T-helper 2 cell treated with Interferon-gamma antibody and Interleukin-4, amounts not matched to agents 5 μg/mL and 100 μg/mL, for 36 hours (primary cell): ENCODE measurements at regions not wholly inside any gene's neighbourhood (a gene's known extent, or its start where the extent isn't known, plus 50 kb on each side); places are given as distances from the start of the nearest gene placed in this dataset.
"Not testable (repeated sequence)": the region's sequence is repeated elsewhere in the genome, so short reads cannot be mapped to it uniquely, and the experiment has no call there.

Experiments
- DNase-seq: peaks from one replicate; pipeline ENCODE4 v3.0.0; 2021; ENCODE audit warnings: low spot score
- H3K27ac Mint-ChIP-seq: one replicate; pipeline ENCODE4 v1.8.0; 2021; ENCODE audit warnings: mild to moderate bottlenecking, mixed read lengths
- H3K27me3 Mint-ChIP-seq: one replicate; pipeline ENCODE4 v1.8.0; 2021; ENCODE audit warnings: low read depth, mixed read lengths
- H3K36me3 Mint-ChIP-seq: one replicate; pipeline ENCODE4 v1.8.0; 2021; ENCODE audit warnings: low read depth, mixed read lengths
- H3K4me1 Mint-ChIP-seq: one replicate; pipeline ENCODE4 v1.8.0; 2021; ENCODE audit warnings: low read depth, mixed read lengths
- H3K4me3 Mint-ChIP-seq: one replicate; pipeline ENCODE4 v1.8.0; 2022; ENCODE audit warnings: mild to moderate bottlenecking, moderate library complexity, mixed read lengths
- H3K9me3 Mint-ChIP-seq: one replicate; pipeline ENCODE4 v1.8.0; 2021; ENCODE audit warnings: mixed read lengths

DNA sequence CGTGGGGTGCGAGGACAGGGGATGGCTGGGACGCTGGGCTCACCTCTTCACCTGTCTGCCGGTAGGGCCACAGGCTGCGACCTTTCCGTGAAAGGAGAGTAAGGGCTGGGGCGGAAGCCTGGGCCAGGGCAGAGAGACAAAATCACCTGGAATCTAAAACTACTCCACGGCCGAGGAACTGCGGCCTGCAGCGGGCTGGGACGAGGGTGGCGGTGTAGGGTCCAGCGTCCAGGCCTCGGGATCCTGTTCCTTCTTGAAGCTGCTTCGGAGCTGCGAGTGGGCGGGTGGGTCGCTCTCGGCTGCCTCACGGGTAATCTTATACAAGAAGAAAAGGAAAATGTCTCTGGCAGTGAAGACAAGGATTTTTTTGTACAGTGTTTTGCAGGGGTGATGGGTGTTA lies 356.5 kb downstream of the ZNF33B start:
- not testable (repeated sequence) for H3K9me3 Mint-ChIP-seq, H3K4me3 Mint-ChIP-seq, H3K4me1 Mint-ChIP-seq, H3K27ac Mint-ChIP-seq, H3K27me3 Mint-ChIP-seq, DNase-seq, H3K36me3 Mint-ChIP-seq

GRCh38 chr10:42269788-42270187 lies 368.6 kb downstream of the ZNF33B start:
- H3K27ac Mint-ChIP-seq, H3K4me1 Mint-ChIP-seq, H3K27me3 Mint-ChIP-seq, H3K4me3 Mint-ChIP-seq, DNase-seq, H3K36me3 Mint-ChIP-seq: not testable (repeated sequence)
- H3K9me3 Mint-ChIP-seq, result peaks cover 27% of the 10 kb centered on the region

GRCh38 chr10:42263259-42263658 lies 375.1 kb downstream of the ZNF33B start:
- H3K36me3 Mint-ChIP-seq, DNase-seq, H3K27me3 Mint-ChIP-seq, H3K27ac Mint-ChIP-seq, H3K4me1 Mint-ChIP-seq, H3K4me3 Mint-ChIP-seq: not testable (repeated sequence)
- H3K9me3 Mint-ChIP-seq, result peaks cover 46% of the 10 kb centered on the region

DNA sequence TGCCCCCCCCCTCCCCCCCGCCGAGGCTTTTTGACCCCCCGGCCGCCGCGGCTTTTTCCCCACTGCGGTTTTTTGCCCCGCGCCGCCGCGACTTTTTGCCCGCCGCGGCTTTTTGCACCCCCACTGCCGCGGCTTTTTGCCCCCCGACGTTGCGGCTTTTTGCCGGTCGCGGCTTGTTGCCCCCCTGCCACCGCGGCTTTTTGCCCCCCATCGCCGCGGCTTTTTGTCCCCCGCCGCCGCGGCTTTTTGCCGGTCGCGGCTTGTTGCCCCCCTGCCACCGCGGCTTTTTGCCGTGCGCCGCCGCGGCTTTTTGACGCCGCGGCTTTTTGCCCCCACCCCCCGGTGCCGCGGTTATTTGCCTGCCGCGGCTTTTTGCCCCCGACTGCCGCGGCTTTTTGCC lies 395.4 kb downstream of the ZNF33B start:
- H3K27me3 Mint-ChIP-seq, H3K4me3 Mint-ChIP-seq, H3K27ac Mint-ChIP-seq, H3K36me3 Mint-ChIP-seq, H3K4me1 Mint-ChIP-seq, DNase-seq: not testable (repeated sequence)
- peaks cover 13% of the 10 kb centered on the region for H3K9me3 Mint-ChIP-seq

GRCh38 chr10:42242135-42242805 lies 396.1 kb downstream of the ZNF33B start:
- Mint-ChIP-seq H3K9me3 (peaks cover 16% of the 10 kb centered on the region), H3K4me1 (peaks cover 1% of the 10 kb centered on the region), H3K4me3 (no peak overlapping the region), H3K27me3 (peaks cover 10% of the 10 kb centered on the region), H3K36me3 (peaks cover 2% of the 10 kb centered on the region), H3K27ac (no peak overlapping the region)
- DNase-seq, result no peak

- H3K9me3 Mint-ChIP-seq, H3K27ac Mint-ChIP-seq, H3K4me3 Mint-ChIP-seq, DNase-seq, H3K4me1 Mint-ChIP-seq, H3K27me3 Mint-ChIP-seq, H3K36me3 Mint-ChIP-seq: not testable (repeated sequence)
Observed at GRCh38 chr10:42236401-42236800, 402.0 kb downstream of the ZNF33B start.

DNA sequence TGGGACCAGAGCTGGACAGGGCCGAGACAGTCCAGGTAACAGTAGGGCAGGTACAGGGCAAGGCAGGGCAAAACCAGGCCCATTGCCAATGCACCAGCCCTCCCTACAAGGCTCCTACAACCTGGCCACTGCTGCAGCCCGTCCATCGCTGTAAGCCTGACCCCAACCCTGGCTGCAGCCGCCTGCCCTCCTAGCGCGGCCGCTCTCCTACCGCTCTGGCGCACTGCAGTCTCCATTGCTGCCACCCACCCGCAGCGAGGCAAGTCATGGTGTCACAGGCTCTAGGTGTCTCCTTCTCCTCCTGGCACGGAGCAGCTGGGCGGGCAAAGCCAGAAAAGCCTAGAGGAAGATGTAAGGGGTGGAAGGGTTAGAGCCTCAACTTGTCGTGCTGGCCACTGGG lies 402.6 kb downstream of the ZNF33B start:
- DNase-seq, H3K4me1 Mint-ChIP-seq, H3K4me3 Mint-ChIP-seq, H3K36me3 Mint-ChIP-seq, H3K27me3 Mint-ChIP-seq, H3K27ac Mint-ChIP-seq: not testable (repeated sequence)
- peaks cover 14% of the 10 kb centered on the region for H3K9me3 Mint-ChIP-seq

- not testable (repeated sequence) for H3K27me3 Mint-ChIP-seq, H3K27ac Mint-ChIP-seq, H3K4me1 Mint-ChIP-seq, DNase-seq, H3K4me3 Mint-ChIP-seq, H3K36me3 Mint-ChIP-seq
- peaks cover 18% of the 10 kb centered on the region for H3K9me3 Mint-ChIP-seq
Observed at GRCh38 chr10:42235241-42235640, 403.1 kb downstream of the ZNF33B start.

DNA sequence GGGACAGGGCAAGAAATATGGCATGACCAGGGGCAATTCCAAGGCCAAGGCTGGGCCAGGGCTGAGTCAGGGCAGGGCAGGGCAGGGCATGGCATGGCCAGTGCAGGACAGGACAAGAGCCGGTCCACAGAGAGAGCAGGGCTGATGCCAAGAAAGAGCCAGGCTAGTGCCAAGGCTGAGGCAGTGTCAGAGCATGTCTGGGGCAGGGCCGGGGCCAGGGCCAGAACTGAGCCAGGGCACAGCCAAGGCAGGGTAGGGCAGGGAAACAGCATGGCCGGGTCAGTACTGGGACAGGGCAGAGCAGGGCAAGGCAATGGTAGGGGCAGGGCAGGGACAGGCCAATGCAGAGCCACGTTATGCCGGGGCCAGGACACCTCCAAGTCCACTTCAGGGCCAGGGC lies 403.9 kb downstream of the ZNF33B start:
- H3K4me3 Mint-ChIP-seq, DNase-seq, H3K27ac Mint-ChIP-seq, H3K27me3 Mint-ChIP-seq, H3K4me1 Mint-ChIP-seq, H3K36me3 Mint-ChIP-seq: not testable (repeated sequence)
- peaks cover 18% of the 10 kb centered on the region for H3K9me3 Mint-ChIP-seq

- not testable (repeated sequence) for H3K36me3 Mint-ChIP-seq, H3K27me3 Mint-ChIP-seq, H3K4me3 Mint-ChIP-seq, DNase-seq, H3K27ac Mint-ChIP-seq, H3K4me1 Mint-ChIP-seq
- H3K9me3 Mint-ChIP-seq, result peaks cover 19% of the 10 kb centered on the region
Observed at GRCh38 chr10:42233461-42234206, 404.7 kb downstream of the ZNF33B start.

DNA sequence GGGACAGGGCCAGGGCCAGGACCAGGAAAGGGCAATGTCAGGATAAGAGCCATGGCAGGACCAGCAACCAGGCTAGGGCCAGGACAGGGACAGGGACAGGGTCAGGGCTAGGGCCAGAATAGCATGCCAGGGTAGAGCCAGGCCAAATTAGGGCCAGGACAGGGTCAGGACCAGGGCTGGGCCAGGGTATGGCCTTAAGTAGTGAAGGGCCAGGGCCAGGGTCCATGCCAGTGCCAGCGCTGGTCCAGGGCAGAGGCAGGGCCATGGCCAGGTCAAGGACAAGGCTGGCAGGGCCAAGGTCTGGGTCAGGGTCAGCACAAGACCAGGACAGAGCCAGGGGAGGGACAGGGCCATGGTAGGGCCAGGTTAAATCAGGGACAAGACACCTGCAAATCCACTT lies 405.4 kb downstream of the ZNF33B start:
- not testable (repeated sequence) for H3K27ac Mint-ChIP-seq, H3K36me3 Mint-ChIP-seq, DNase-seq, H3K4me3 Mint-ChIP-seq, H3K27me3 Mint-ChIP-seq, H3K4me1 Mint-ChIP-seq
- H3K9me3 Mint-ChIP-seq, result peaks cover 24% of the 10 kb centered on the region

- not testable (repeated sequence) for H3K4me1 Mint-ChIP-seq, H3K27ac Mint-ChIP-seq, H3K4me3 Mint-ChIP-seq, DNase-seq, H3K36me3 Mint-ChIP-seq, H3K27me3 Mint-ChIP-seq
- H3K9me3 Mint-ChIP-seq, result peaks cover 38% of the 10 kb centered on the region
Observed at GRCh38 chr10:42230812-42231211, 407.6 kb downstream of the ZNF33B start.

DNA sequence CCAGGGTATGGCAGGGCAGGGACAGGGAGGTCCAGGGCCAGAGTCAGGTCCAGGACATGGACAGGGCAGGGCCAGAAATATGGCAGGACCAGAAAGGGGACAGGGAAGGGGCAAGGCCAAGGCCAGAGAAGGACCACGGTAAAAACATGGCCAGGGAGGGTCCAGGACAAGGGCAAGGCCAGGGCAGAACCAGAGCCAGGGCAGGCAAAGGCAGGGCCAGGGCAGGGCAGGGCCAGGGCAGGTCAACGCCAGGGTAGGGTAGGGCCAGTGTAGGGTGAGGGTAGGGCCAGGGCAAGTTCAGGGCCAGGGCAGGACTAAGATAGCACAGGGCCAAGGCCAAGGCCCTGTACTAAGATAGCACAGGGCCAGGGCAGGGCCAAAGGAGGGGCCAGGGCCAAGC lies 408.3 kb downstream of the ZNF33B start:
- not testable (repeated sequence) for H3K4me1 Mint-ChIP-seq, H3K27ac Mint-ChIP-seq, DNase-seq, H3K27me3 Mint-ChIP-seq, H3K4me3 Mint-ChIP-seq, H3K36me3 Mint-ChIP-seq
- H3K9me3 Mint-ChIP-seq, result peaks cover 39% of the 10 kb centered on the region

DNA sequence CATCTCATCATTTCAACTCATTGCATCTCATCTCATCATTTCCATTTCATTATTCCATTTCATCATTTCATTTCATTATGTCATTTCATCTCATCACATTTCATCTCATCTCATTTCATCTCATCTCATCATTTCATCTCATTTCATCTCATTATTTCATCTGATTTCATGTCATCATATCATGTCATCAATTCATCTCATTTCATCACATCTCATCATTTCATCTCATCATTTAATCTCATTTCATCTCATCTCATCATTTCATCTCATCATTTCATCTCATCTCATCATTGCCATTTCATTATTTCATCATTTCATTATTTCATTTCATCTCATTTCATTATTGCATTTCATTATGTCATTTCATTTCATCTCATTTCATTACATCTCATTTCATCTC lies 410.5 kb downstream of the ZNF33B start:
- H3K27ac Mint-ChIP-seq, DNase-seq, H3K27me3 Mint-ChIP-seq, H3K36me3 Mint-ChIP-seq, H3K4me1 Mint-ChIP-seq, H3K4me3 Mint-ChIP-seq: not testable (repeated sequence)
- H3K9me3 Mint-ChIP-seq, result peaks cover 39% of the 10 kb centered on the region

- H3K4me3 Mint-ChIP-seq, H3K27ac Mint-ChIP-seq, H3K4me1 Mint-ChIP-seq, H3K9me3 Mint-ChIP-seq, H3K36me3 Mint-ChIP-seq, DNase-seq, H3K27me3 Mint-ChIP-seq: not testable (repeated sequence)
Observed at GRCh38 chr10:42193588-42193987, 444.8 kb downstream of the ZNF33B start.
